ENCODE measurements at regions not wholly inside any gene's neighbourhood (a gene's known extent, or its start where the extent isn't known, plus 50 kb on each side); places are given as distances from the start of the nearest gene placed in this dataset.

- DNase-seq (ENCODE audit: low read depth in 2 of 2): no peak
These were observed 122.9 kb upstream of the IL12B start for GRCh38 chr5:159453209-159453608.

GRCh38 chr5:159456261-159456660 lies 126.0 kb upstream of the IL12B start:
- DNase-seq (ENCODE audit: low read depth in 2 of 2): no peak

GRCh38 chr5:159456722-159457465 lies 126.6 kb upstream of the IL12B start:
- no peak for DNase-seq (ENCODE audit: low read depth in 2 of 2)

GRCh38 chr5:159458217-159458711 lies 128.0 kb upstream of the IL12B start:
- DNase-seq (ENCODE audit: low read depth in 2 of 2): no peak

GRCh38 chr5:159459132-159459627 lies 128.9 kb upstream of the IL12B start:
- DNase-seq (ENCODE audit: low read depth in 2 of 2): no peak

GRCh38 chr5:159459951-159460538 lies 129.8 kb upstream of the IL12B start:
- DNase-seq (ENCODE audit: low read depth in 2 of 2): no peak

- no peak for DNase-seq (ENCODE audit: low read depth in 2 of 2)
These were observed 133.5 kb upstream of the IL12B start for GRCh38 chr5:159463590-159464321.

GRCh38 chr5:159465604-159466003 lies 135.3 kb upstream of the IL12B start:
- DNase-seq (ENCODE audit: low read depth in 2 of 2): no peak

GRCh38 chr5:159467666-159468065 lies 137.4 kb upstream of the IL12B start:
- no peak for DNase-seq (ENCODE audit: low read depth in 2 of 2)

- no peak for DNase-seq (ENCODE audit: low read depth in 2 of 2)
These were observed 139.4 kb upstream of the IL12B start for GRCh38 chr5:159469496-159470372.

- DNase-seq (ENCODE audit: low read depth in 2 of 2): no peak
These were observed 141.6 kb upstream of the IL12B start for GRCh38 chr5:159471904-159472303.

GRCh38 chr5:159475026-159475425 lies 144.7 kb upstream of the IL12B start:
- DNase-seq (ENCODE audit: low read depth in 2 of 2): no peak

GRCh38 chr5:159478950-159479349 lies 148.7 kb upstream of the IL12B start:
- DNase-seq (ENCODE audit: low read depth in 2 of 2): no peak

GRCh38 chr5:159480849-159481248 lies 150.6 kb upstream of the IL12B start:
- DNase-seq (ENCODE audit: low read depth in 2 of 2): no peak

GRCh38 chr5:159481751-159482150 lies 151.5 kb upstream of the IL12B start:
- DNase-seq (ENCODE audit: low read depth in 2 of 2): no peak

GRCh38 chr5:159486836-159487235 lies 156.5 kb upstream of the IL12B start:
- no peak for DNase-seq (ENCODE audit: low read depth in 2 of 2)

- DNase-seq (ENCODE audit: low read depth in 2 of 2): no peak
These were observed 158.2 kb upstream of the IL12B start for GRCh38 chr5:159488516-159488915.

GRCh38 chr5:159489779-159490178 lies 159.5 kb upstream of the IL12B start:
- DNase-seq (ENCODE audit: low read depth in 2 of 2): no peak

GRCh38 chr5:159490507-159490906 lies 160.2 kb upstream of the IL12B start:
- no peak for DNase-seq (ENCODE audit: low read depth in 2 of 2)

GRCh38 chr5:159493696-159494095 lies 163.4 kb upstream of the IL12B start:
- no peak for DNase-seq (ENCODE audit: low read depth in 2 of 2)

- no peak for DNase-seq (ENCODE audit: low read depth in 2 of 2)
These were observed 166.5 kb upstream of the IL12B start for GRCh38 chr5:159496773-159497172.
